Astrocyte (in vitro differentiated cells and primary cell): ENCODE measurements at regions not wholly inside any gene's neighbourhood (a gene's known extent, or its start where the extent isn't known, plus 50 kb on each side); places are given as distances from the start of the nearest gene placed in this dataset.

Experiments
- DNase-seq: peaks from one replicate; pipeline ENCODE4 v3.0.0-alpha.2; 2010; ENCODE audit warnings: low read depth
- FAIRE-seq: peaks from 2 replicates; lab custom pipeline; 2011; peaks lifted over from hg19 to GRCh38; lab: Jason Lieb, UNC
- H2AFZ ChIP-seq: 2 replicates; pipeline ENCODE4 v1.6.0; 2012; ENCODE audit warnings: low read depth, low read length, inconsistent platforms
- H3K27ac ChIP-seq: 2 replicates; pipeline ENCODE4 v1.5.1; 2011; ENCODE audit warnings: low read depth, low read length, inconsistent platforms
- H3K27me3 ChIP-seq: 2 replicates; pipeline ENCODE4 v1.6.0; 2011; ENCODE audit warnings: low read length, inconsistent platforms; ENCODE audit not compliant: insufficient read depth
- H3K36me3 ChIP-seq: 2 replicates; pipeline ENCODE4 v1.5.1; 2011; ENCODE audit warnings: low read length, inconsistent platforms; ENCODE audit not compliant: insufficient read depth
- H3K4me1 ChIP-seq: 2 replicates; pipeline ENCODE4 v1.5.1; 2011; ENCODE audit warnings: low read length, inconsistent platforms; ENCODE audit not compliant: insufficient read depth
- H3K4me2 ChIP-seq: 2 replicates; pipeline ENCODE4 v1.6.0; 2012; ENCODE audit warnings: low read length, inconsistent platforms
- H3K4me3 ChIP-seq: 2 replicates; pipeline ENCODE4 v1.5.1; 2011; ENCODE audit warnings: low read depth, mild to moderate bottlenecking, low read length, inconsistent platforms; ENCODE audit not compliant: insufficient read depth
- H3K79me2 ChIP-seq: 2 replicates; pipeline ENCODE4 v1.6.0; 2012; ENCODE audit warnings: mild to moderate bottlenecking, low read length, inconsistent platforms; ENCODE audit not compliant: insufficient read depth
- H3K9ac ChIP-seq: 2 replicates; pipeline ENCODE4 v1.6.0; 2012; ENCODE audit warnings: mild to moderate bottlenecking, low read length, inconsistent platforms
- H3K9me3 ChIP-seq: 2 replicates; pipeline ENCODE4 v1.5.1; 2012; ENCODE audit warnings: low read depth, mild to moderate bottlenecking, low read length, inconsistent platforms; ENCODE audit not compliant: insufficient read depth
- H4K20me1 ChIP-seq: 2 replicates; pipeline ENCODE4 v1.6.0; 2012; ENCODE audit warnings: low read length, inconsistent platforms; ENCODE audit not compliant: insufficient read depth
- H3K27ac Mint-ChIP-seq: one replicate; pipeline ENCODE4 v1.8.0; 2021; ENCODE audit warnings: mild to moderate bottlenecking, mixed read lengths; ENCODE audit not compliant: unreplicated experiment
- H3K27me3 Mint-ChIP-seq: one replicate; pipeline ENCODE4 v1.8.0; 2021; ENCODE audit warnings: low read depth, mixed read lengths; ENCODE audit not compliant: unreplicated experiment
- H3K36me3 Mint-ChIP-seq: one replicate; pipeline ENCODE4 v1.8.0; 2021; ENCODE audit warnings: low read depth, mixed read lengths; ENCODE audit not compliant: unreplicated experiment
- H3K4me1 Mint-ChIP-seq: one replicate; pipeline ENCODE4 v1.8.0; 2021; ENCODE audit warnings: low read depth, mixed read lengths; ENCODE audit not compliant: unreplicated experiment
- H3K4me3 Mint-ChIP-seq: one replicate; pipeline ENCODE4 v1.8.0; 2021; ENCODE audit warnings: mild to moderate bottlenecking, moderate library complexity, mixed read lengths; ENCODE audit not compliant: unreplicated experiment
- H3K9me3 Mint-ChIP-seq: one replicate; pipeline ENCODE4 v1.8.0; 2021; ENCODE audit warnings: mild to moderate bottlenecking, mixed read lengths; ENCODE audit not compliant: unreplicated experiment
- CTCF ChIP-seq: IDR thresholded peaks from 2 replicates; pipeline ENCODE4 v1.5.1; 2011; ENCODE audit warnings: low read depth, mild to moderate bottlenecking, inconsistent platforms, low read length, moderate library complexity; ENCODE audit not compliant: insufficient read depth
- EZH2 ChIP-seq: IDR thresholded peaks from 2 replicates; pipeline ENCODE4 v1.6.1; 2012; ENCODE audit warnings: mild to moderate bottlenecking, low read length, inconsistent platforms; ENCODE audit not compliant: insufficient read depth

GRCh38 chr15:69819371-69819770, 278.3 kb downstream of the TLE3 start:
- FAIRE-seq (no peak), DNase-seq (no peak)
- Mint-ChIP-seq H3K4me1 (peaks cover 8% of the 10 kb centered on the region), H3K36me3 (peaks cover 2% of the 10 kb centered on the region), H3K9me3 (peaks cover 2% of the 10 kb centered on the region), H3K27me3 (peaks cover 66% of the 10 kb centered on the region), H3K4me3 (no peak overlapping the region), H3K27ac (no peak overlapping the region)
- Histone ChIP-seq H3K9ac (no peak overlapping the region), H4K20me1 (no peaks in the 10 kb centered on the region), H3K9me3 (no peaks in the 10 kb centered on the region), H3K79me2 (no peaks in the 10 kb centered on the region), H3K4me1 (peaks cover 4% of the 10 kb centered on the region), H2AFZ (no peak overlapping the region), H3K4me3 (no peak overlapping the region), H3K4me2 (no peak overlapping the region), H3K27me3 (peaks cover 19% of the 10 kb centered on the region), H3K36me3 (no peaks in the 10 kb centered on the region), H3K27ac (no peak overlapping the region)
- TF ChIP-seq CTCF: no peak
- TF ChIP-seq EZH2: no peak

GRCh38 chr15:69820819-69821218, 276.9 kb downstream of the TLE3 start:
- no peak overlapping the region for H3K27ac Mint-ChIP-seq
- Histone ChIP-seq H3K36me3 (no peaks in the 10 kb centered on the region), H3K4me2 (no peak overlapping the region), H3K9ac (no peak overlapping the region), H3K27me3 (peaks cover 24% of the 10 kb centered on the region), H3K9me3 (no peaks in the 10 kb centered on the region), H3K4me3 (no peak overlapping the region), H4K20me1 (no peaks in the 10 kb centered on the region), H3K4me1 (peaks cover 4% of the 10 kb centered on the region), H2AFZ (no peak overlapping the region), H3K27ac (no peak overlapping the region), H3K79me2 (no peaks in the 10 kb centered on the region)
- peaks cover 58% of the 10 kb centered on the region for H3K27me3 Mint-ChIP-seq
- no peak overlapping the region for H3K4me3 Mint-ChIP-seq
- H3K36me3 Mint-ChIP-seq: no peaks in the 10 kb centered on the region
- peak; percentile 17 for DNase-seq
- peaks cover 8% of the 10 kb centered on the region for H3K4me1 Mint-ChIP-seq
- FAIRE-seq: no peak
- no peak for TF ChIP-seq EZH2
- H3K9me3 Mint-ChIP-seq: peaks cover 2% of the 10 kb centered on the region

GRCh38 chr15:69823223-69823907, 274.4 kb downstream of the TLE3 start:
- Histone ChIP-seq H3K9me3 (no peaks in the 10 kb centered on the region), H4K20me1 (no peaks in the 10 kb centered on the region), H3K4me1 (peaks cover 15% of the 10 kb centered on the region), H3K9ac (no peak overlapping the region), H3K4me2 (no peak overlapping the region), H3K27ac (no peak overlapping the region), H3K79me2 (no peaks in the 10 kb centered on the region), H3K36me3 (no peaks in the 10 kb centered on the region), H3K27me3 (peaks cover 23% of the 10 kb centered on the region), H3K4me3 (no peak overlapping the region), H2AFZ (no peak overlapping the region)
- no peak overlapping the region for H3K4me3 Mint-ChIP-seq
- FAIRE-seq (no peak), DNase-seq (no peak)
- peaks cover 15% of the 10 kb centered on the region for H3K4me1 Mint-ChIP-seq
- TF ChIP-seq EZH2: no peak
- no peak for TF ChIP-seq CTCF
- no peaks in the 10 kb centered on the region for H3K36me3 Mint-ChIP-seq
- H3K9me3 Mint-ChIP-seq: peaks cover 2% of the 10 kb centered on the region
- peaks cover 52% of the 10 kb centered on the region for H3K27me3 Mint-ChIP-seq
- H3K27ac Mint-ChIP-seq: no peak overlapping the region
